ENCODE measurements at regions not wholly inside any gene's neighbourhood (a gene's known extent, or its start where the extent isn't known, plus 50 kb on each side); places are given as distances from the start of the nearest gene placed in this dataset.

- no peak for TF ChIP-seq CTCF (conservative IDR thresholded peaks at IDR 0.05; ENCODE audit: low read depth, low read length)
- no peak for TF ChIP-seq EZH2phosphoT487 (IDR thresholded peaks at IDR 0.05; ENCODE audit: borderline replicate concordance, low read length)
- TF ChIP-seq EZH2 (IDR thresholded peaks at IDR 0.05; ENCODE audit: low read length, unreplicated experiment): no peak
These were observed 241.4 kb downstream of the DRD1 start for GRCh38 chr5:175202463-175203068.
